Activated CD8-positive, alpha-beta T cell treated with anti-CD3 and anti-CD28 coated beads for 36 hours (primary cell): ENCODE measurements at regions not wholly inside any gene's neighbourhood (a gene's known extent, or its start where the extent isn't known, plus 50 kb on each side); places are given as distances from the start of the nearest gene placed in this dataset.

ENCODE experiments used
- ATAC-seq: fragments of 200-7000 bp; cut with Tn5 transposase; one replicate; pipeline ENCODE4 v1.10.0; 2021; ENCODE audit warnings: mild to moderate bottlenecking, moderate library complexity
- CTCF ChIA-PET: fragments of 350-600 bp; sonication (Branson Sonifier 250); formaldehyde crosslinking; loops from one replicate; lab custom pipeline; 2021; ENCODE audit warnings: antibody characterized with exemption; lab: Charles Lee
- POLR2A ChIA-PET: fragments of 350-600 bp; sonication (Branson Sonifier 250); formaldehyde crosslinking; loops from one replicate; lab custom pipeline; 2021; ENCODE audit warnings: antibody characterized with exemption; lab: Charles Lee
- DNase-seq: peaks from one replicate; pipeline ENCODE4 v3.0.0-alpha.2; 2020
- H3K27ac Mint-ChIP-seq: one replicate; pipeline ENCODE4 v1.8.0; 2021; ENCODE audit warnings: mild to moderate bottlenecking, mixed read lengths
- H3K27me3 Mint-ChIP-seq: one replicate; pipeline ENCODE4 v1.8.0; 2021; ENCODE audit warnings: mixed read lengths
- H3K36me3 Mint-ChIP-seq: one replicate; pipeline ENCODE4 v1.8.0; 2021; ENCODE audit warnings: low read depth, mixed read lengths
- H3K4me1 Mint-ChIP-seq: one replicate; pipeline ENCODE4 v1.8.0; 2021; ENCODE audit warnings: low read depth, mixed read lengths
- H3K4me3 Mint-ChIP-seq: one replicate; pipeline ENCODE4 v1.8.0; 2021; ENCODE audit warnings: mild to moderate bottlenecking, moderate library complexity, mixed read lengths
- H3K9me3 Mint-ChIP-seq: one replicate; pipeline ENCODE4 v1.8.0; 2021; ENCODE audit warnings: mixed read lengths
- intact Hi-C: fragments of 100-400 bp; cut with micrococcal nuclease; formaldehyde crosslinking; loops from one replicate; pipeline ENCODE4 v1.10.0; 2022
- TF ChIP-seq, protein P1 (sequence below): fragments of 200-600 bp; IDR thresholded peaks from one replicate; pipeline ENCODE4 v1.8.0; 2022; ENCODE audit warnings: antibody characterized with exemption, mild to moderate bottlenecking

DNA sequence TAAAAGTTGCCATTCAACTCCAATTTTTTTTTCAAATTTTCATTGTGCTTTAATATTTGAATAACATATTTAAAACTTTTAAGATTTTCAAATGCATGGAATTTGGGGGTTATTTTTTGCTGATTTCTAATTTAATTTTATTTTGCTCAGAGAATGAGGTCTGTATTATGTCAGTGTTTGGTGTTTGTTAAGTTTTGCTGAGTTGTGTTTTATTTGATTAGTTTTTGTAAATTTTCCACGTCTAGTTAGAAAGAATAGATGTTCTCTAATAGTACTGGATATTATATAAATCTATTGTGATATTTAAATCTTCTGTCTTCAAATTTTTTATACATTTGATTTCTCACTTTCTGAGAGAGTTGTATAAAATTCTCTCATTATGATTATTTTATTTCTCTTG is 145.9 kb downstream of the MACIR start:
- Mint-ChIP-seq H3K4me1 (no peaks in the 10 kb centered on the region), H3K27ac (no peak overlapping the region), H3K4me3 (no peak overlapping the region), H3K27me3 (peaks cover 5% of the 10 kb centered on the region), H3K9me3 (no peaks in the 10 kb centered on the region), H3K36me3 (no peaks in the 10 kb centered on the region)
- DNase-seq (no peak), ATAC-seq (no peak)
- intact Hi-C loops, result no loop called here
- TF ChIP-seq, protein P1, sequence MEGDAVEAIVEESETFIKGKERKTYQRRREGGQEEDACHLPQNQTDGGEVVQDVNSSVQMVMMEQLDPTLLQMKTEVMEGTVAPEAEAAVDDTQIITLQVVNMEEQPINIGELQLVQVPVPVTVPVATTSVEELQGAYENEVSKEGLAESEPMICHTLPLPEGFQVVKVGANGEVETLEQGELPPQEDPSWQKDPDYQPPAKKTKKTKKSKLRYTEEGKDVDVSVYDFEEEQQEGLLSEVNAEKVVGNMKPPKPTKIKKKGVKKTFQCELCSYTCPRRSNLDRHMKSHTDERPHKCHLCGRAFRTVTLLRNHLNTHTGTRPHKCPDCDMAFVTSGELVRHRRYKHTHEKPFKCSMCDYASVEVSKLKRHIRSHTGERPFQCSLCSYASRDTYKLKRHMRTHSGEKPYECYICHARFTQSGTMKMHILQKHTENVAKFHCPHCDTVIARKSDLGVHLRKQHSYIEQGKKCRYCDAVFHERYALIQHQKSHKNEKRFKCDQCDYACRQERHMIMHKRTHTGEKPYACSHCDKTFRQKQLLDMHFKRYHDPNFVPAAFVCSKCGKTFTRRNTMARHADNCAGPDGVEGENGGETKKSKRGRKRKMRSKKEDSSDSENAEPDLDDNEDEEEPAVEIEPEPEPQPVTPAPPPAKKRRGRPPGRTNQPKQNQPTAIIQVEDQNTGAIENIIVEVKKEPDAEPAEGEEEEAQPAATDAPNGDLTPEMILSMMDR, result no peak
- ChIA-PET POLR2A (no interaction called here), CTCF (no interaction called here)

DNA sequence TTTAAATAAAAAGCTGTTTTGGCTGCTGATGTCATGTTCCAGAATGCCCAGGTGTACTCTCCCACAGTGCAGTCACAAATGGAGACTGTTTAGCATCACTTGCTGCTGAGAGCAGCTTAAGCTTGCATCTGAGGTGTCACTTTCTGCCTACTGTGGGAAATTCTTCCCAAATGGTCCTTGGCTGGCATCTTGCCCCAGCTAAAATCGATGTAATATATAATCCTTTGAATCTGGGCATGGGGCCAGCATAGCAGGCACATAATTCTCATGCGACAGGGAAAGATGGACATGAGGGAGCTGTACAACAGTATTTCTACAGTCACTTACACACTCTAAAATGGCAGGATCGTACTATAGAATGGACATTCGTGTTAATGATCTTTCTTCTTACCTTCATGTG is 144.3 kb downstream of the MACIR start:
- no peak overlapping the region for H3K27ac Mint-ChIP-seq
- POLR2A ChIA-PET, result no interaction called here
- H3K4me3 Mint-ChIP-seq, result no peak overlapping the region
- CTCF ChIA-PET, result no interaction called here
- H3K36me3 Mint-ChIP-seq, result no peaks in the 10 kb centered on the region
- intact Hi-C loops, result no loop called here
- H3K4me1 Mint-ChIP-seq, result no peaks in the 10 kb centered on the region
- peaks cover 8% of the 10 kb centered on the region for H3K27me3 Mint-ChIP-seq
- TF ChIP-seq, protein P1, result no peak
- DNase-seq (no peak), ATAC-seq (no peak)
- no peaks in the 10 kb centered on the region for H3K9me3 Mint-ChIP-seq

DNA sequence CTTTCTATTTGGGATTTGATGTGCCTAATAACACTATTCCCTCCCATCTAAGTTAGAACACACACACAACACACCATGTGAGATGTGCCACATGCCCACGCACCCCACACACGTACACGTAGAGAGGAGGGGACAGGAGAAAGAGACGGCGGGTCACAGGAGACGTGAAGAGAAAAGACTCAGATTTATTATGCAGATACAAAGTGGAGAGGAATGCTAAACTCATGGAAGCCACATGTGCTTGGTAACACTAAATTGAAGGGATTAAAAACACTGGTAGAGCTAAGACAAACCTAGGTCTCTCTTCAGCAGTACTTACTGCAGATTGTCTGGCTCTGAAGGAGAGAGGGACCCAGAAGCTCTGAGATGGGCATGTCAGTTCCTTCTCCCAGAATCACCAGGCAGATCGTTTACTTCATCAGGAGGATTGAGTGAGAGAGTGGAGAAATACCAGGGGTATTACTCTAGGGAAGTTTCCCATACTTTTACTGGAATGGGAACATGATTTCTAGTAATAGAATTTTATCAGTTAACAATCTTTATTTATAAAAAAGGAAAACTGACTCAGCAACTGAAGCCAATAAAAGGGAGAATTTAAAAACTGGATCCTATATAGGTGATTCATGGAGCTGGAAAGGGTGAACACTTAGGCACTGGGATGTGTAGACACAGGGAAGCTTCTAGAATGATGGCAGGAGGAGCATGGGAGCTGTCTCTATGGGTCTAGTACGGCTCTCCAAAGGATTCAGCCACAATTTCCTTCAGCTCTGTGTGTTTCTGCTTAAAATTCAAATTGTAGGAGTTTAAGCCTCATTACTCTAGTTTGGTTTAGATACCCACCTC is 139.4 kb downstream of the MACIR start:
- DNase-seq, result no peak
- Mint-ChIP-seq H3K9me3 (no peaks in the 10 kb centered on the region), H3K27me3 (peaks cover 6% of the 10 kb centered on the region), H3K4me3 (no peak overlapping the region), H3K36me3 (no peaks in the 10 kb centered on the region), H3K4me1 (no peaks in the 10 kb centered on the region), H3K27ac (no peak overlapping the region)
- ChIA-PET POLR2A (interaction anchor here (0.8 kb wide), 1 partner anchor 48 kb away, joined by 3 read pairs; no protein-coding TSS in a partner anchor), CTCF (interaction anchor here (0.6 kb wide), 1 partner anchor 1442 kb away, joined by 3 read pairs; no protein-coding TSS in a partner anchor)
- TF ChIP-seq, protein P1, result no peak
- ATAC-seq, result no peak
- intact Hi-C loops, result no loop called here

DNA sequence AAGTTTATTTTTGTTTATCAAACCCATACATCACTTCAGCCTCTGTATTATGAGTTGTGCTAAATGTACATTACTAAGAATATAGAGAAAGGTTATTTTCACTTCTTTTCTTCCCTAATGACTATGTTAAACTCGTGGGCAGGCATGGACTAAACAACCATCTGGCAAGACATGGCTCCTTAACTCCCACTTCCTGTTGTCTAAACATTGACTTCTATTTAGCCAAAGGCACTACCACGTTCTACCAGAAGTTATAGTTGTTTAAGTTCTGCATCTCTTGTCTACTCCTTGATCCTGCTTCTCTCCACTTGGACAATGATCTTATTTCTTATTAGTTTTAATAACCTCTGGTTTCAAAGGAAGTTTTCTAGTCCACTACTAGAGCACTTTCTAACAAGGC is 136.1 kb downstream of the MACIR start:
- POLR2A ChIA-PET, result no interaction called here
- Mint-ChIP-seq H3K4me1 (no peaks in the 10 kb centered on the region), H3K4me3 (no peak overlapping the region), H3K27me3 (peaks cover 6% of the 10 kb centered on the region), H3K9me3 (no peaks in the 10 kb centered on the region), H3K27ac (no peak overlapping the region), H3K36me3 (no peaks in the 10 kb centered on the region)
- ATAC-seq (no peak), DNase-seq (no peak)
- intact Hi-C loops, result no loop called here
- TF ChIP-seq, protein P1, result no peak
- CTCF ChIA-PET, result no interaction called here

DNA sequence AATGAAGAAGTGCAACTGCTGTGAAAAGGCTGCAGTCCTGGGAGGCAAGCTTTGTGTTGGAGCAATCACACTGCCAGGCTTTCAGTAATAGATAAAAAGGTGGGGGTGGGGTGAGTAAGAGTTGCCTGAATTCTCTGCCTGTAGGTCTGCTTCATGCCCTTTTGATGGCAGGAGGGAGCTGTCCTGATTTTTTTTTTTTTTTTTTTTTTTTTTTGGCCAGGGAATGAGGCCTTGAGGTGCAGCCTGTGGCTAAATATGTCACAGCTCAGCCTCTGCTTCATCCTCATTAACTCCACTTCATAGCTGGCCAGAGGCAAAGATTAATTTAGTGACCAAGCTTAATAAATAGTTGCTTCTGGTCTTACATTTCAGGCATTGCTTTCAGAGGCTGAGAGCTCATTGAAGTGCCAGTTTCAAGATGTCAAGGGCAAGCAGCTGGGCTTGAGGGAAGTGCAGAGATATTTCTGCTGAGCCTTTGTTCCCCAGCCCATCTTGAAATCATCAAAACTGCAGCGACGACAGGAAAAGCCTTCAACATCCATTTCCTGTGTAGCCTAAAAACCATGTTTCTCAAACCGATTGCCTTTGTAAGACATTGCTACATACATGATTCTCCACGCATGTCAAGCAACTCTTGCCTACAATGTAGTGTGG is 134.7 kb downstream of the MACIR start:
- no peak overlapping the region for H3K27ac Mint-ChIP-seq
- H3K4me3 Mint-ChIP-seq, result no peak overlapping the region
- CTCF ChIA-PET, result no interaction called here
- H3K27me3 Mint-ChIP-seq, result peaks cover 1% of the 10 kb centered on the region
- H3K4me1 Mint-ChIP-seq, result no peaks in the 10 kb centered on the region
- POLR2A ChIA-PET, result no interaction called here
- intact Hi-C loops, result no loop called here
- no peaks in the 10 kb centered on the region for H3K9me3 Mint-ChIP-seq
- no peak for ATAC-seq
- DNase-seq, result no peak
- TF ChIP-seq, protein P1, result no peak
- no peaks in the 10 kb centered on the region for H3K36me3 Mint-ChIP-seq
